GM18520 (cell line): ENCODE measurements at regions not wholly inside any gene's neighbourhood (a gene's known extent, or its start where the extent isn't known, plus 50 kb on each side); places are given as distances from the start of the nearest gene placed in this dataset.
"Not testable (repeated sequence)": the region's sequence is repeated elsewhere in the genome, so short reads cannot be mapped to it uniquely, and the experiment has no call there.

Source experiments
- ATAC-seq: cut with Tn5 transposase; IDR thresholded peaks from one replicate; pipeline ENCODE4 v1.9.1; 2021; ENCODE audit not compliant: unreplicated experiment

- ATAC-seq: no peak
Observed at GRCh38 chr9:115525111-115526058, 407.4 kb upstream of the TNC start.

- ATAC-seq: no peak
Observed at GRCh38 chr9:115531410-115532125, 413.6 kb upstream of the TNC start.

GRCh38 chr9:115533511-115533910 lies 415.6 kb upstream of the TNC start:
- no peak for ATAC-seq

GRCh38 chr9:115540091-115540490 lies 422.1 kb upstream of the TNC start:
- ATAC-seq: no peak

- ATAC-seq: no peak
Observed at GRCh38 chr9:115543511-115543910, 425.6 kb upstream of the TNC start.

- ATAC-seq: no peak
Observed at GRCh38 chr9:115548609-115549260, 430.8 kb upstream of the TNC start.

GRCh38 chr9:115551396-115551795 lies 433.4 kb upstream of the TNC start:
- ATAC-seq: no peak

GRCh38 chr9:115553060-115553773 lies 435.3 kb upstream of the TNC start:
- ATAC-seq: no peak

- ATAC-seq: no peak
Observed at GRCh38 chr9:115556432-115556831, 438.5 kb upstream of the TNC start.

- ATAC-seq: no peak
Observed at GRCh38 chr9:115575147-115575546, 457.2 kb upstream of the TNC start.

GRCh38 chr9:115585458-115585857 lies 467.5 kb upstream of the TNC start:
- not testable (repeated sequence) for ATAC-seq

GRCh38 chr9:115587310-115587709 lies 469.4 kb upstream of the TNC start:
- no peak for ATAC-seq

- ATAC-seq: no peak
Observed at GRCh38 chr9:115590011-115590410, 472.1 kb upstream of the TNC start.

- ATAC-seq: no peak
Observed at GRCh38 chr9:115591584-115591984, 473.6 kb upstream of the TNC start.

- ATAC-seq: no peak
Observed at GRCh38 chr9:115593587-115594091, 475.7 kb upstream of the TNC start.

- no peak for ATAC-seq
Observed at GRCh38 chr9:115594557-115594956, 476.6 kb upstream of the TNC start.

GRCh38 chr9:115596021-115596745 lies 478.2 kb upstream of the TNC start:
- no peak for ATAC-seq

- no peak for ATAC-seq
Observed at GRCh38 chr9:115596746-115597080, 478.8 kb upstream of the TNC start.

- no peak for ATAC-seq
Observed at GRCh38 chr9:115597330-115597895, 479.5 kb upstream of the TNC start.

GRCh38 chr9:115598751-115599150 lies 480.8 kb upstream of the TNC start:
- ATAC-seq: no peak
